Right cardiac atrium (tissue), 5 donors: ENCODE measurements at regions not wholly inside any gene's neighbourhood (a gene's known extent, or its start where the extent isn't known, plus 50 kb on each side); places are given as distances from the start of the nearest gene placed in this dataset.

Experiments
- ATAC-seq, 2 donors: fragments of 200-7000 bp; cut with Tn5 transposase; one replicate each; pipeline versions ENCODE4 v1.8.0 to v1.9.1; 2020; ENCODE audit warnings: moderate library complexity in 2 of 2, mild to moderate bottlenecking in 1 of 2
- DNase-seq, 3 donors: peaks; one replicate each; pipeline ENCODE4 v3.0.0-alpha.2; 2020
- H3K27ac ChIP-seq: one replicate; pipeline ENCODE4 v1.5.1; 2013; ENCODE audit warnings: mild to moderate bottlenecking, low read length, control low read depth, moderate library complexity
- H3K27me3 ChIP-seq: one replicate; pipeline ENCODE4 v1.6.1; 2013; ENCODE audit not compliant: control insufficient read depth, insufficient read depth
- H3K4me1 ChIP-seq: one replicate; pipeline ENCODE4 v1.6.1; 2013; ENCODE audit warnings: low read length; ENCODE audit not compliant: control insufficient read depth, insufficient read depth
- H3K4me3 ChIP-seq: one replicate; pipeline ENCODE4 v1.5.1; 2013; ENCODE audit warnings: low read length, control low read depth
- H3K9me3 ChIP-seq: one replicate; pipeline ENCODE4 v1.6.1; 2013; ENCODE audit warnings: low read length; ENCODE audit not compliant: control insufficient read depth
- WGBS: extraction: QIAGEN DNeasy Blood & Tissue Kit; methylation state at CpG from one replicate; pipeline ENCODE4 v1.1.7; 2013; 5-methylcytosine and 5-hydroxymethylcytosine counted together
- intact Hi-C, 4 donors: fragments of 100-400 bp; cut with DNase I; formaldehyde crosslinking; loops; one replicate each; pipeline versions ENCODE4 v1.11.0 to v1.14.0; 2022 to 2023
- donor health status: healthy with polysubstance abuse.
- donor health status: DM: no; HTN: yes; CAD: no.
- donor health status: DM: no; HTN: no; CAD: no.
- donor health status: DM: no; HTN: yes; CAD: no; lungs with severe emphysema.
- donor health status: DM: yes; HTN: yes; CAD: no.

DNA sequence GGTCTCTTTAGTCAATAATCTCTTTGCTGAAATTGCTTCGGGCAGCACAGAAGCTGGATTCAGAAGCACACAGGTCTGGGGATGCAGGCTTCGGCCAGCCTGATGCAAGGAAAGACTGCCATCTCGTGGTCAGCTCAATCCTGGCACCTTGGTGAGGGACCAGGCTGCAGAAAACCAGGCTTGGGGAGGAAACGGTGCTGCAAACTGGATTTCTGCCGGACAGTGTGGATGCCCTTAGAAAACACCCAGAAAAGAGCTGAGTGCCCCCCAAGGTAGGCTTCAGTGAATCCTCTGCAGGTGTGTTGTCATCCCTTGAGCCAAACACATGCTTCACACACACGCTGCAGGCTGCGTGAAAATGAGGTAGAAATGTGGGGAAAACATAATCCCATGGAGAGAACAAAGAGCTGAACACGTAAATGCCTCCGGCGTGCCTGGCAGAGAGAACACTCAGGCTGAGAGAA lies 89.8 kb upstream of the PAX1 start:
- no peaks in the 10 kb centered on the region for H3K4me1 ChIP-seq
- DNase-seq (peak in 2 of 3 donors; percentile 28 to 67), ATAC-seq (peak; percentile 36 to 57)
- 33% methylated on average over 10 of the region's 10 CpGs for WGBS
- H3K27ac ChIP-seq: no peak overlapping the region
- no peaks in the 10 kb centered on the region for H3K9me3 ChIP-seq
- intact Hi-C loops: no loop called here
- no peaks in the 10 kb centered on the region for H3K27me3 ChIP-seq
- H3K4me3 ChIP-seq: no peak overlapping the region

GRCh38 chr20:21614980-21615379 lies 90.5 kb upstream of the PAX1 start:
- ATAC-seq (no peak), DNase-seq (no peak)
- no peaks in the 10 kb centered on the region for H3K4me1 ChIP-seq
- H3K27me3 ChIP-seq: no peaks in the 10 kb centered on the region
- no peak overlapping the region for H3K4me3 ChIP-seq
- no peaks in the 10 kb centered on the region for H3K9me3 ChIP-seq
- intact Hi-C loops: no loop called here
- WGBS: 70% methylated on average over 6 of the region's 6 CpGs
- H3K27ac ChIP-seq: no peak overlapping the region

- ATAC-seq (no peak), DNase-seq (peak in 1 of 3 donors; percentile 20)
- intact Hi-C loops: no loop called here
- no peaks in the 10 kb centered on the region for H3K27me3 ChIP-seq
- H3K4me1 ChIP-seq: no peaks in the 10 kb centered on the region
- no peaks in the 10 kb centered on the region for H3K9me3 ChIP-seq
- H3K4me3 ChIP-seq: no peak overlapping the region
- WGBS: 26% methylated on average over 6 of the region's 6 CpGs
- H3K27ac ChIP-seq: no peak overlapping the region
These were observed 92.0 kb upstream of the PAX1 start for GRCh38 chr20:21613512-21613911.

DNA sequence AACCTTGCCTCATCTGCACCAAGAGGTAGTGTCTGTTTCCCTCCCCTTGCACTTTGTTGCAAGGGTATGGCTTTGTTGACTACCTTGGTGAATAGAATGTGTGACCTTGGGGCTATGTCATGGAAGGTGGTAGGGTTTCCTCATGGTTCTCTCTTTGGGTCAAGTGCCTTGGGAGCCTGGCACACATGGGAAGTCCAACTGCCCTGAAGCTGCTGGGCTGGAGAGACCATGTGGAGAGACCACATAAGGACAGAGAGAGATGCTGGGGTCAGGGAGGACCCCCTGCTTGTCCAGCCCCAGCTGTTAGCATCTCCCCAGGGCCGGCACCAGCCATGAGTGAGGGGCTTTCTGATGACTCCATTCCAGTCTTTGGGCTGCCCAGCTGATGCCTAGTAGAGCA lies 95.5 kb upstream of the PAX1 start:
- Histone ChIP-seq H3K27me3 (no peaks in the 10 kb centered on the region), H3K4me1 (no peaks in the 10 kb centered on the region), H3K9me3 (no peaks in the 10 kb centered on the region), H3K4me3 (no peak overlapping the region), H3K27ac (no peak overlapping the region)
- WGBS: 74% methylated on average over 1 of the region's 1 CpG
- intact Hi-C loops: no loop called here
- ATAC-seq: no peak
- no peak for DNase-seq

DNA sequence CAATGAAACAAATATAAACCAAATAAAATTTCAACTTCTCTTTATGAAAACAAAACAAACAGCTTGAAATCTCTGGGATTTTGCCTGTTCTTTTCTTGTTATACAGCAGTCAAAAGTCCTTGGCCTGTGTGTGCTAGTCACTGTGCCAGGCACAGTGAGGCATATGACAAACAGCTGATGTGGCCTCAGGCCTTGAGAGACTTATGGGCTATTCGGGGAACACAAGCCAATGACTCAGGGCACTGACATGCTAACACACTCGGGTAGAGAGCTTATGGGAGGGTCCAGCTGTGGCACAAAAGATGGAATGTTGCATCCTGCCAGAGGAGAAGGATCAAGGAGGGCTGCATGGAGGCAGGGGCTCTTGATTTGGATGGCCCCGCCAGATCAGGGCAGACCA lies 95.4 kb upstream of the NKX2-2 start:
- Histone ChIP-seq H3K4me3 (no peak overlapping the region), H3K4me1 (no peaks in the 10 kb centered on the region), H3K9me3 (no peaks in the 10 kb centered on the region), H3K27me3 (no peaks in the 10 kb centered on the region), H3K27ac (no peak overlapping the region)
- DNase-seq (no peak), ATAC-seq (no peak)
- WGBS: 65% methylated on average over 3 of the region's 3 CpGs
- intact Hi-C loops: no loop called here

DNA sequence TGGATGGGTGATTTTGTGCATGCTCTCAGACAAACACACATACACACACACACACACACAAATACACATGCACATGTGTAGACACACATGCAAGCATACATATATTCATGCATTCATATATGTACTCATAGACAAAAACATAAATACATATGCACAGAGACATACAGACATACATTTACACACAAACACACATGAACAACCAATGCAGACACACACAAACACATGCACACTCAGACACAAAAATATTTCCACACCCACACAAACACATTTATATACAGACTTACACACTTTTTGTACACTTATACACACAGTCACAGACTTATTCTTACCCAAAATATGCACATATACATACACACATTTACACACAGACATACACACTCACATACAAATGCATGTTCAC lies 94.9 kb upstream of the NKX2-2 start:
- H3K9me3 ChIP-seq: no peaks in the 10 kb centered on the region

DNA sequence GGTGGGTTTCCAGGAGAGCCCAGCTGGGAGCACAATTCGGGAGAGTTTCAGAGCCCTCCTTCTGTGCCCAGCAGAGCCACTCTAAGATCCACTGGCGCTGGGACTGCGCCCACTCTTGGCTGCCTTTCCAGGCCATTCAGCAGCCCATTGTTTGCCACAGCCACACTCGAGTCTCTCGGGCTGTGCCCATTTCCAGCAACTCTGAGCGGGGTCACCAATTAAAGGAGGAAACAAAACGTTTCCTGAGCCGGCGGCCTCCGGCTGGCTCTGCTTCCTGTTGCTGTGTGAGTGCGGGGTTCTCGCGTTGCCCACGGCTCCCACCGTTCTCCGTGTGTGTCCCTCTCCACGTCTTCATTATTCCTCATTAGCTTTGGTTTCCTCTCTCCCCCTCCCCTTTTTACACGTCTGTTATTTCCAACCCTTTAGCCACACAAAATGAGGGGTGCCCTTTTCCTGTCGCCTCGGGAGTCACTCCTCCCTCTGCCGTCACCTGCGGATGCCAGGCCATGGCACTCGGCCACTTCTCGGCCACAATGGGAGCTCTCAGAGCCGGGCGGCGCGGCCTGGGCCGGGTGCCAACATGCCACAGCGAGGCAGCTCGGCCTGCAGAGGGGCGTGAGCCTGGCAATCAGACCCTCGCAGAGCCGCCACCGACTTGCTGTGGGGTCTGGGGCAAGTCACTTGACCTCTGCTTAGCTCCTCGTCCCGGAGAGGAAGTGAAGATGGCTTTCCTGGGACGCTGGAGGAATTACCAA lies 94.3 kb upstream of the NKX2-2 start:
- Histone ChIP-seq H3K27ac (no peak overlapping the region), H3K27me3 (no peaks in the 10 kb centered on the region), H3K9me3 (no peaks in the 10 kb centered on the region), H3K4me1 (no peaks in the 10 kb centered on the region), H3K4me3 (no peak overlapping the region)
- DNase-seq (peak; percentile 39 to 86 (median 77)), ATAC-seq (peak; percentile 71 to 72)
- WGBS: 50% methylated on average over 38 of the region's 38 CpGs
- intact Hi-C loops: no loop called here

More for the DNA sequence above, 94.9 kb upstream of the NKX2-2 start:
- Histone ChIP-seq H3K27me3 (no peaks in the 10 kb centered on the region), H3K27ac (no peak overlapping the region), H3K4me1 (no peaks in the 10 kb centered on the region), H3K4me3 (no peak overlapping the region)
- intact Hi-C loops: no loop called here
- no peak for ATAC-seq
- DNase-seq: no peak

- no peaks in the 10 kb centered on the region for H3K4me1 ChIP-seq
- ATAC-seq (no peak), DNase-seq (no peak)
- no peaks in the 10 kb centered on the region for H3K9me3 ChIP-seq
- no peak overlapping the region for H3K27ac ChIP-seq
- H3K4me3 ChIP-seq: no peak overlapping the region
- WGBS: 72% methylated on average over 4 of the region's 4 CpGs
- no peaks in the 10 kb centered on the region for H3K27me3 ChIP-seq
- intact Hi-C loops: no loop called here
These were observed 87.9 kb upstream of the NKX2-2 start for GRCh38 chr20:21601799-21602198.

GRCh38 chr20:21586682-21587081 lies 72.8 kb upstream of the NKX2-2 start:
- 75% methylated on average over 4 of the region's 4 CpGs for WGBS

GRCh38 chr20:21583486-21584168 lies 69.8 kb upstream of the NKX2-2 start:
- DNase-seq (no peak), ATAC-seq (no peak)
- WGBS: 86% methylated on average over 10 of the region's 10 CpGs
- intact Hi-C loops: loop anchor here in 1 of 4 donors (10.0 kb wide), 1 partner anchor 739 kb away; no protein-coding TSS in a partner anchor
- Histone ChIP-seq H3K9me3 (no peaks in the 10 kb centered on the region), H3K4me1 (no peaks in the 10 kb centered on the region), H3K27ac (no peak overlapping the region), H3K27me3 (peaks cover 2% of the 10 kb centered on the region), H3K4me3 (no peak overlapping the region)

More at GRCh38 chr20:21586682-21587081, 72.8 kb upstream of the NKX2-2 start:
- no peak for ATAC-seq
- no peak for DNase-seq
- H3K27me3 ChIP-seq: no peaks in the 10 kb centered on the region
- no peaks in the 10 kb centered on the region for H3K9me3 ChIP-seq
- intact Hi-C loops: loop anchor here in 1 of 4 donors (10.0 kb wide), 1 partner anchor 742 kb away; no protein-coding TSS in a partner anchor
- H3K4me3 ChIP-seq: no peak overlapping the region
- H3K4me1 ChIP-seq: no peaks in the 10 kb centered on the region
- no peak overlapping the region for H3K27ac ChIP-seq

GRCh38 chr20:21577551-21577950 lies 63.7 kb upstream of the NKX2-2 start:
- ATAC-seq (no peak), DNase-seq (no peak)
- 61% methylated on average over 4 of the region's 4 CpGs for WGBS
- intact Hi-C loops: loop anchor here in 1 of 4 donors (10.0 kb wide), 1 partner anchor 713 kb away; no protein-coding TSS in a partner anchor
- peaks cover 2% of the 10 kb centered on the region for H3K27me3 ChIP-seq
- H3K4me1 ChIP-seq: no peaks in the 10 kb centered on the region
- no peak overlapping the region for H3K4me3 ChIP-seq
- H3K27ac ChIP-seq: no peak overlapping the region
- H3K9me3 ChIP-seq: no peaks in the 10 kb centered on the region
